Fibroblast of lung (primary cell): ENCODE measurements at regions not wholly inside any gene's neighbourhood (a gene's known extent, or its start where the extent isn't known, plus 50 kb on each side); places are given as distances from the start of the nearest gene placed in this dataset.

Experiments
- DNase-seq, 2 donors: peaks; one replicate each; pipeline versions ENCODE4 v3.0.0 to v3.0.0-alpha.2; 2010; ENCODE audit warnings: low read depth in 2 of 2
- H2AFZ ChIP-seq: 2 replicates; pipeline ENCODE4 v1.5.1; 2012; ENCODE audit warnings: low read length, control low read depth, inconsistent platforms
- H3K27ac ChIP-seq: 2 replicates; pipeline ENCODE4 v1.5.1; 2011; ENCODE audit warnings: low read length, control low read depth; ENCODE audit not compliant: insufficient read depth
- H3K27me3 ChIP-seq: 2 replicates; pipeline ENCODE4 v1.5.1; 2011; ENCODE audit warnings: mild to moderate bottlenecking, low read length; ENCODE audit not compliant: control insufficient read depth, insufficient read depth
- H3K36me3 ChIP-seq: 2 replicates; pipeline ENCODE4 v1.5.1; 2011; ENCODE audit warnings: low read length; ENCODE audit not compliant: control insufficient read depth, insufficient read depth
- H3K4me1 ChIP-seq: 2 replicates; pipeline ENCODE4 v1.5.1; 2011; ENCODE audit warnings: low read length; ENCODE audit not compliant: control insufficient read depth, insufficient read depth; ENCODE audit errors: extremely low read depth
- H3K4me2 ChIP-seq: 2 replicates; pipeline ENCODE4 v1.5.1; 2011; ENCODE audit warnings: low read length, control low read depth; ENCODE audit not compliant: insufficient read depth; ENCODE audit errors: extremely low read depth
- H3K4me3 ChIP-seq, 4 experiments: fragments of 200-600 bp in 1 of 4; sonication (generic) in 1 of 4; replicated peaks in 1 of 4; 2 replicates each; pipeline ENCODE4 v1.5.1; 2011 to 2016; ENCODE audit warnings: low read length in 4 of 4, low read depth in 3 of 4, mild to moderate bottlenecking in 3 of 4, control low read depth in 2 of 4, inconsistent platforms in 1 of 4, mixed read lengths in 1 of 4; ENCODE audit not compliant: insufficient read depth in 1 of 4; ENCODE audit errors: control extremely low read depth in 1 of 4
- H3K79me2 ChIP-seq: 2 replicates; pipeline ENCODE4 v1.5.1; 2012; ENCODE audit warnings: mild to moderate bottlenecking, low read length, inconsistent platforms; ENCODE audit not compliant: control insufficient read depth, insufficient read depth
- H3K9ac ChIP-seq: 2 replicates; pipeline ENCODE4 v1.5.1; 2011; ENCODE audit warnings: mild to moderate bottlenecking, low read length, control low read depth; ENCODE audit not compliant: insufficient read depth
- H3K9me3 ChIP-seq: 2 replicates; pipeline ENCODE4 v1.5.1; 2012; ENCODE audit warnings: low read depth, low read length; ENCODE audit not compliant: control insufficient read depth, insufficient read depth
- H4K20me1 ChIP-seq: 2 replicates; pipeline ENCODE4 v1.5.1; 2011; ENCODE audit warnings: low read length; ENCODE audit not compliant: control insufficient read depth, insufficient read depth; ENCODE audit errors: extremely low read depth
- EZH2 ChIP-seq: IDR thresholded peaks from 2 replicates; pipeline ENCODE4 v1.5.1; 2012; ENCODE audit warnings: low read length, control low read depth, mild to moderate bottlenecking; ENCODE audit errors: missing control alignments
- TF ChIP-seq, protein P1 (sequence below), 2 donors: IDR thresholded peaks in 1 of 2; conservative IDR thresholded peaks in 1 of 2; 1 replicate in 1 of 2; 2 replicates in 1 of 2; pipeline ENCODE4 v1.5.1; 2011 to 2012; ENCODE audit warnings: low read length in 2 of 2, control low read depth in 1 of 2, inconsistent platforms in 1 of 2, low read depth in 1 of 2, mild to moderate bottlenecking in 1 of 2

DNA sequence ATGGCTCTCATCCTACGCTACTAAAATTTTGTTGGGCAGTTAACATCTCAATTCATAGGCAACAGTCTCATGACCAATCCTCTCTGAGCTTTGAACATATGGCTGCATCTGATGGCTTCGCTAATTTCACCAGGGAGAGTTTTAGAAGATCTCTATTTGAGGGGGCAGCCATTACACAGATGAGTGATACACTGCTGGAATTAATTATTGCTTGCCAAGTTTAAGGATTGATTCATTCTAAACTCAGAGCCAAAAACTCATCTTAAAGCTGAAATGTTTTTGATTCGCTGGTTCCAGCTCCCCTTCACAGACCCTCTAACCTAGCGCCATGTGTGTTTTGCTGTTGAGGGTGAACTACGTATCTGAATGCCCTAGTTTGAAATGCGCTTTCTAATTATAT lies 519.9 kb upstream of the WWC1 start:
- no peak overlapping the region for H3K4me3 ChIP-seq
- H3K4me2 ChIP-seq: no peak overlapping the region
- no peak overlapping the region for H3K27ac ChIP-seq
- TF ChIP-seq, protein P1, sequence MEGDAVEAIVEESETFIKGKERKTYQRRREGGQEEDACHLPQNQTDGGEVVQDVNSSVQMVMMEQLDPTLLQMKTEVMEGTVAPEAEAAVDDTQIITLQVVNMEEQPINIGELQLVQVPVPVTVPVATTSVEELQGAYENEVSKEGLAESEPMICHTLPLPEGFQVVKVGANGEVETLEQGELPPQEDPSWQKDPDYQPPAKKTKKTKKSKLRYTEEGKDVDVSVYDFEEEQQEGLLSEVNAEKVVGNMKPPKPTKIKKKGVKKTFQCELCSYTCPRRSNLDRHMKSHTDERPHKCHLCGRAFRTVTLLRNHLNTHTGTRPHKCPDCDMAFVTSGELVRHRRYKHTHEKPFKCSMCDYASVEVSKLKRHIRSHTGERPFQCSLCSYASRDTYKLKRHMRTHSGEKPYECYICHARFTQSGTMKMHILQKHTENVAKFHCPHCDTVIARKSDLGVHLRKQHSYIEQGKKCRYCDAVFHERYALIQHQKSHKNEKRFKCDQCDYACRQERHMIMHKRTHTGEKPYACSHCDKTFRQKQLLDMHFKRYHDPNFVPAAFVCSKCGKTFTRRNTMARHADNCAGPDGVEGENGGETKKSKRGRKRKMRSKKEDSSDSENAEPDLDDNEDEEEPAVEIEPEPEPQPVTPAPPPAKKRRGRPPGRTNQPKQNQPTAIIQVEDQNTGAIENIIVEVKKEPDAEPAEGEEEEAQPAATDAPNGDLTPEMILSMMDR (conservative IDR thresholded peaks at IDR 0.05 in 1 of 2, IDR thresholded peaks at IDR 0.05 in 1 of 2; ENCODE audit: low read depth in 1 of 2, low read length in 2 of 2): no peak
- no peak for TF ChIP-seq EZH2
- no peak for DNase-seq
- no peaks in the 10 kb centered on the region for H3K4me1 ChIP-seq
- no peaks in the 10 kb centered on the region for H3K27me3 ChIP-seq
- no peaks in the 10 kb centered on the region for H3K9me3 ChIP-seq
- H3K36me3 ChIP-seq: no peaks in the 10 kb centered on the region
- H3K9ac ChIP-seq: no peak overlapping the region
- no peak overlapping the region for H2AFZ ChIP-seq
- no peaks in the 10 kb centered on the region for H4K20me1 ChIP-seq
- no peaks in the 10 kb centered on the region for H3K79me2 ChIP-seq

DNA sequence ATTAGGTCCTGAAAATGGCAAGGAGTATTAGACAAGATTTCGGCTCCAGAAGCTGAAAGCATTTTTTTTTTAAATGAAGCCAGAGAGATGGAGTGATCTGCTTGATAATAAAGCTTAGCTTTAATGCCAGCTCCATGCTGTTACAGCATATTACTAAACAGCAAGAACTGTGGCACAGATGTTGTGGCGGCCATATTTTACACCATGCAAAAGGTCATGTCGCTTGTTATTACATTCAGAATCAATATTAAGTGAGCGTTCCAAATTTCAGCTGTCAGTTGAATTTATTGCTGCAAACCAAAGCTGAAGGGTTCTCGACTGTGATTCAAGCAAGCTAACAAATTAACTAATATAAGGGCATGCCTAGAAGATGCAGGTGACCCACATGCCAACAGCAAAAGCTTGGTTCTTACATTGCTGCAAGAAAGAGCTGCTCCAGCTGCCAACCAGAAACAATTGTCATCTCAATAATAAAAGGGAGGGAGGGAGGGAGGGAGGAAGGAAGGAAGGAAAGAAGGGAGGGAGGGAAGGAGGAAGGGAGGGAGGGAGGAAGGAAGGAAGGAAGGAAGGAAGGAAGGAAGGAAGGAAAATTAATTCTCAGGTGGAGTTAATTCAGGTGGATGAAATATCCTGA lies 517.7 kb upstream of the WWC1 start:
- Histone ChIP-seq H3K79me2 (no peaks in the 10 kb centered on the region), H4K20me1 (no peaks in the 10 kb centered on the region), H3K4me2 (no peak overlapping the region), H3K9me3 (no peaks in the 10 kb centered on the region), H3K4me1 (no peaks in the 10 kb centered on the region), H3K4me3 (no peak overlapping the region), H2AFZ (no peak overlapping the region), H3K9ac (no peak overlapping the region), H3K27ac (no peak overlapping the region), H3K36me3 (no peaks in the 10 kb centered on the region), H3K27me3 (no peaks in the 10 kb centered on the region)
- TF ChIP-seq, protein P1 (conservative IDR thresholded peaks at IDR 0.05 in 1 of 2, IDR thresholded peaks at IDR 0.05 in 1 of 2; ENCODE audit: low read depth in 1 of 2, low read length in 2 of 2): no peak
- TF ChIP-seq EZH2: no peak
- DNase-seq: no peak

DNA sequence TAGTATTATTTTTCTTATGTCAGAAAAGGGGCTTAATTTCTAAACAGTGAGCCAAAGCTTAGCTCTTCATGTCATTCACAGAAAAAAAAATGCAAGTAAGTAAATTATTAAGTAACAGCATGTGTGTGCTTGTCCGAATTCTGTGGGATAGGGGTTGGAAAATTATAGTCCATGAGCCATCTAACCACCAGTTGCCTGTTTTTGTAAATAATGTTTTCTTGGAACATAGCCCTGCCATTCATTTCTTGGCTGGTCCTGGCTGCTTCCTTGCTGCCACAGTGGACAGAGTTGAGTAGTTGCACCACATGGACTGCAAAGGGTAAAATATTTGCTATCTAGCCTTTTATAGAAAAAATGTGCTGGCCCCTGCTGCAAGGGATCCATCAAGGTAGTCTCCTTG lies 513.7 kb upstream of the WWC1 start:
- peak in 1 of 2 donors; percentile 59 for DNase-seq
- H4K20me1 ChIP-seq: no peaks in the 10 kb centered on the region
- H3K79me2 ChIP-seq: no peaks in the 10 kb centered on the region
- no peaks in the 10 kb centered on the region for H3K9me3 ChIP-seq
- no peak overlapping the region for H3K27ac ChIP-seq
- no peak overlapping the region for H3K4me3 ChIP-seq
- H3K36me3 ChIP-seq: no peaks in the 10 kb centered on the region
- no peak overlapping the region for H2AFZ ChIP-seq
- no peaks in the 10 kb centered on the region for H3K27me3 ChIP-seq
- no peak overlapping the region for H3K9ac ChIP-seq
- no peaks in the 10 kb centered on the region for H3K4me1 ChIP-seq
- H3K4me2 ChIP-seq: no peak overlapping the region
- TF ChIP-seq EZH2: no peak
- TF ChIP-seq, protein P1 (conservative IDR thresholded peaks at IDR 0.05 in 1 of 2, IDR thresholded peaks at IDR 0.05 in 1 of 2; ENCODE audit: low read depth in 1 of 2, low read length in 2 of 2): no peak
